NK-92 treated with Interleukin-12 subunit alpha and Interleukin-12 subunit beta, amount 100 ng/mL, for 24 hours (cell line): ENCODE measurements at regions not wholly inside any gene's neighbourhood (a gene's known extent, or its start where the extent isn't known, plus 50 kb on each side); places are given as distances from the start of the nearest gene placed in this dataset.

ENCODE experiments used
- DNase-seq: peaks from one replicate; lab custom pipeline; 2025; lab: John Stamatoyannopoulos, UW

- no peak for DNase-seq
These were observed 366.5 kb upstream of the OR4E1 start for GRCh38 chr14:22039938-22040780.

DNA sequence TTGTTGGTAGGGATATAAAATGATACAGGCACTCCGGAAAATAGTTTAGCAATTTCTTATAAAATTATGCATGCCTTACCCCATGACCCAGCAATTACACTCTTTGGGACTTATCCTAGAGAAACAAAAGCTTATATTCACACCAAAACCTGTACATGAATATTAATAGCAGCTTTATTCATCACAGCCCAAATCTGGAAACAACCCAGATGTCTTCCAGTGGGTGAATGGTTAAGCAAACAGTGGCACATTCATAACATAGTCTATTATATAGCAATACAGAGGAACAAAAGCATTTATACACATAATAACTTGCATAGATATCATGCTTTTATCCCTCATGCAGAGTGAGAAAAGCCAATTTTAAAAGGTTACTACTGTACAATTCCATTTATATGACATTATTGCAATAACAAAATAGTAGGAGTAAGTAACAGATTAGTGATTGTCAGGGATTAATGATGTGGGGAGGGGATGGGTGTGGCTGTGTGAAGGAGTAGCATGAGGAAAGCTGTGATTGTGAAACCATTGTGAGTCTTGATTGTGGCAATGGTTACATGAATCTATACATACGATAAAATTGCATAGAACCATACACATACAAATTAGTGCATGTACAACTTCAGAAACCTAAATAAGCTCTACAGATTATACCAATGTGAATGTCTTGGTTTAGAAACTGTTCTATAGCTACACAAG lies 363.1 kb upstream of the OR4E1 start:
- no peak for DNase-seq

DNA sequence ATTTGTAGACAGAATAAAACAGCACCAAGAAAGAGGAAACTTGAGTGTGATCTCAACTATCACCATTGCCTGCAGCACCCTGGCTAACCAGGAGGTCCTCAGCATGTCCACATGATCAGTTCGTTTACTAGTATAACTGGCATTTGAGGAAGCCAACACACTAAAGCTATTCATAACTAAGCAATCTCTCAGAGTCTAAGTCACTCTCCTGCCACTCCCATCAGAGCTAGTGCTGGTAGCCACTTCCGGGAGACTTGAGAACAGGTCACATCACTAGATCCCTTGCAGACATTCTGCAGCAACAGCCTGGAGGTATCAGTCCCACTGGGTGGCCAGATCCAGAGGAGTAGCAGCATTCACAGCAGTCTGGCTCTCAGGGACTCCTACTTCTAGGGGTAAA lies 352.9 kb upstream of the OR4E1 start:
- DNase-seq = no peak

- DNase-seq = no peak
These were observed 352.3 kb upstream of the OR4E1 start for GRCh38 chr14:22025879-22026278.

GRCh38 chr14:22024137-22024536 lies 350.5 kb upstream of the OR4E1 start:
- no peak for DNase-seq

- no peak for DNase-seq
These were observed 345.3 kb upstream of the OR4E1 start for GRCh38 chr14:22018890-22019289.

DNA sequence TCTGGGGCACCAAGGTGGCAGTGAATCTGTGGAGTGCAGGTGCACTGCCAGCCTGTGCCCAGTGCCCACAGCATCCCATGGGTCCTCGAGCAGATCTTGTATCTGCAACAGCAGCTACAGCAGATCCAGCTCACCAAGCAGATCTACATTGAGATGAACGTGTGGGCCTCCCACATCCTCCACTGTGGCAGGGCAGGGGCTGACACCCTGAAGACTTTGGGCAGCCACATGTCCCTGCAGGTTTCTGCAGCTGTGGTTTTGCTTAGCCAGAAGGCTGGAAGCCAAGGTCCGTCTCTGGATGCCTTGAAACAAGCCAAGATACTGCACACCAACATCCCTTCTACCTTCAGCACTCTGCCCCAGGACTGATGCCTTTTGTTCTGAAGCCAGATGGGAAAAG lies 338.8 kb upstream of the OR4E1 start:
- DNase-seq = no peak

DNA sequence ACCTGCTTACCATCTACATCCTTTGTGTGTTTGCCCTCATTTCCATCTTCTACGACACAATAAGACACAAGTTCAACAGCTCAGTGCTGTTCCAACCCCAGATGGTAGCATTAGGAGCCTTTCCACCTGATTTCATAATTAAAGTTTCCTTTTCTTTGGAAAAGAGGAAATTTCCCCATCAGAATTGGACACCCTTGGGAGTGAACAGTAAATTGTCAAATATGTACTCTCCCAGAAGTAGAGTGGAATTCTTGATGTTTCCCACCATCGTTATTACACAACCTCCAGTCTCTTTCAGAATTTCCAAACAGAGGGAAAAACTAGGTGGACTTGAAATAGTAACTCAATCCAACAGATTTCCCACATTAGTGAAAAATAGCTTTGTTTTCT lies 337.6 kb upstream of the OR4E1 start:
- no peak for DNase-seq

DNA sequence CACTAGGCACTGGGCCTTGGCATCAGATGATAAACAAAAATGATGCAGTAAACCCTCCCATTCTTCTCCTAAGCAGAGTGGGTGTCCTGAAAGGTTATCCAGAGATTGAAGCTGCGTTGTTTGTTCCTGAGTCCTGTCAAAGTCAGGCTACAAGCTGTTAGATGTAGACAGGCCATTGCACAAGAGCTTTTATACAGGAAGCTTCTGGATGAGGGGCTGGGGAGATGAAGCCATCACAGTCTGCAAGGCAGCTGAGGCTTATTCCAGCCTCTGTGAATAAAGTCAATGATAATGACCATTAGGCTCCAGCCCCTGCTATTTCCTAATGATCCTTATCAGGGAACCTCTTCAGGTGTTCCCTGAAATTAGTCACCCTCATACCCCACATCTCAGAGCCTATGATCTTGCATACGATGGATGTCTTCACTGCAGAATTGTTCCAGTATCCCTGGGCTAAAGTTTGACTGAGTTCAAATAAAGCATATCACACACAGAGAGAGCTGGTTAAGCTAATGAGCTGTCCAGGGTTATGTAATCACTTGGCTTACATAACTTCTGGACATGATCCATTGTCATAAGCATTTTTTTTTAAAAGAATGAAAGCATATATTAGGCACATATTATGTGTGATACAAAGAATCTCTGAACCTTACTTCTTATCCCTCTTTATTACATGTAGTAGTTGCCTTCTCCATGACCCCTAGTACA lies 337.1 kb upstream of the OR4E1 start:
- DNase-seq = no peak

DNA sequence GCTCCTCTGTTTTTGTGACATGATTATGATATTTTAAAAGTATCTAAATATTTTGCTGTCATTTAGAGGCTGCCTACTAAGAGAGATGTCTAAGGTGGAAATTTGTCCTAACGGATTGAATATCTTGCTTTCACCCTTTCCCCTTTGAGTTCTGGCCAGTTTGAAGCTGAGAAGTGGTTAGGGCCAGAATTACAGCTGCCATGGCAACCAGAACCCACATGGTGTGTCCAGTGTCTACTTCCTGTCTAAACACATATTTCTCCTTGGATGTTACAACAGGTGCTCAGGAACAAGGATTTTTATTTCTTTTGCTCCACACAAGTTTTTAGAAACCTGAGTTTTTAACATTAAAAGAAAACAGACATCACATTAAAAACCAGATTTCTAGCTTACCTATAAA lies 335.1 kb upstream of the OR4E1 start:
- DNase-seq = no peak

GRCh38 chr14:22007784-22008412 lies 334.3 kb upstream of the OR4E1 start:
- no peak for DNase-seq

GRCh38 chr14:22007363-22007762 lies 333.7 kb upstream of the OR4E1 start:
- DNase-seq = no peak

DNA sequence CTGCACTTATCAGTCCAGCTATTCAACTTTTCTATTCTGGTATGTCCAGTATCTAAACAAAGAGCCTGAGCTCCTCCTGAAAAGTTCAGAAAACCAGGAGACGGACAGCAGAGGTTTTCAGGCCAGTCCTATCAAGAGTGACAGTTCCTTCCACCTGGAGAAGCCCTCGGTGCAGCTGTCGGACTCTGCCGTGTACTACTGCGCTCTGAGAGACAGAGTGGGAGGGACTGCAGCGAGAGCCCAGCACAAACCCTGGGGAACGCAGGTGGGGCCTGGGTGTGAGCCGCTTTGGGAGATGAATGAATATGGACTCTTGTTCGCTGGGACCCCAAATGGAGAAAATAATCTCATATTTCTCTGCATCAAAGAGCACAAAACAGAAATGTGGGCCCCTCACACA lies 329.8 kb upstream of the OR4E1 start:
- DNase-seq = no peak

- DNase-seq = peak; percentile 21
These were observed 329.3 kb upstream of the OR4E1 start for GRCh38 chr14:22002860-22003284.

DNA sequence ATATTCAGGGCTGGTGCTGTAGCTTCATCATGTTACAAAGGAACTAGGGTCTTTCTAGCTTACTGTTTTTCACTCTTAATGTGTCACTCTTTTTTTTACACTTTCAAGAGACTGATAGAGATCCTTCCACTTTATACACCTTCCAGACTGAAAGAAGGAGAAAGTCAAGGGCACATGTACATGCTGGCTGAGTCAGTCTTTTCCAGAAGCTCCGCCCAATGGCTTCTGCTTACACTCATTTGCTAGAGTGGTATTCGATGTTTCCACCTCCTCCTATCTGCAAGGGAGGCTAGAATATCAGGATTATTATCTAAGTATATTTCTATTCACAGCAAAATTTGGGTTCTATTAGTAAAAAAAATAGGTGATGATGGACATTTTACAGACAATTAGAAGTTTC lies 325.8 kb upstream of the OR4E1 start:
- DNase-seq = no peak

- no peak for DNase-seq
These were observed 323.7 kb upstream of the OR4E1 start for GRCh38 chr14:21997300-21997699.

DNA sequence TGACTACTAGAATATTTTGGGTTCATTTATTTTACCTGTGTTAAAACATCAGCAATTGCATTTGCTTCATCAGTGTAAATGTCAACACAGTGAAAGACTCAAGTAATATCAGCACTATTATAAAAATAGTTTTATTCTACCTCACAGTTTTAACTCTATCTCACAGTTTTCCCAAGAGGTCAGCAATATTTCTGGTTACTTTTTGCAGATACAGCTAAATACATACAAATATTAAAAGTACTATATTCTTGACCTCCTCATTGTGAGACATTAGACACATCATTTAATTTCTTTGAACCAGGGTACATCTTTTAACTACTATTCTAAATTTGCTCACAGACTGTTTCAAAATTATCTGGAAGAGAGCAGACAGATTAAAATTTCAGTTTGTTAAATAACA lies 321.7 kb upstream of the OR4E1 start:
- no peak for DNase-seq

- DNase-seq = no peak
These were observed 320.2 kb upstream of the OR4E1 start for GRCh38 chr14:21993837-21994236.

DNA sequence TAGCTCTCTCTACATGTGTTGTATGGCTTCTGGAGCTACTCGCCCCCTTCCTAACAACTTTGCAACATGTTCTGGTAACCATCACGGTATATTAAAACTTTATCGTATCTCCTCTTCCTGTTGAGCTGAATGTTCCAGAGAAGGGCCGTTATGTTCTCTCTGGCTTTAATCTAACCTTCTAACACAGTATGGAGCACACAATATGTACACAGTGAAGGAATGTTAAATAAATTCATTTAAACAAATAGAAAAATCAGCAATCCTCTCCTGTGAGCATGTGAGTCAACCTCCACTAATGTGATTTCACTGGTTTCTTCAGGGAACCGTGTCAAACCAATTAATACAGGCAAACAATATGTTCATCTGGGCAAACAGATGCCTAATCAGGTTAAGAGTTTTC lies 319.5 kb upstream of the OR4E1 start:
- no peak for DNase-seq

- no peak for DNase-seq
These were observed 317.5 kb upstream of the OR4E1 start for GRCh38 chr14:21991130-21991529.

GRCh38 chr14:21990116-21990515 lies 316.5 kb upstream of the OR4E1 start:
- no peak for DNase-seq

DNA sequence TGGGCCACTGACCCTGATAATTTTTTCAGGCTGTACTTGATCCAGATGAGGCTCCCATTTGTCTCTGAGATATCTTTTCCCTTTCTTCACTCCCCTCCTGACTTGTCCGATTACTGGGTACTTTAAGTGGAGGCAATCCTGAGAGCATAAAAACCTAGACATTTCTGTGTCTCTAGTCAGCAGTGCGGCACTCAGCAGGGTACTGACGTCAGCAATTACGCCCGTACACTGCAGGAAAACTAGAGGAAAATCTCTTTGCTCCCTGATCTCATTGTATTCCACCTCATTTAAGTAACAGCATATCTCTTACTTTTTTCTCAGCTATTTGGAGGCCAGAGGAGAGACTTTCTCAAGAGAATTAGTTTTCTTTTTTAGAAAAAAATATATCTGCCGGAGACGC lies 315.5 kb upstream of the OR4E1 start:
- DNase-seq = no peak

DNA sequence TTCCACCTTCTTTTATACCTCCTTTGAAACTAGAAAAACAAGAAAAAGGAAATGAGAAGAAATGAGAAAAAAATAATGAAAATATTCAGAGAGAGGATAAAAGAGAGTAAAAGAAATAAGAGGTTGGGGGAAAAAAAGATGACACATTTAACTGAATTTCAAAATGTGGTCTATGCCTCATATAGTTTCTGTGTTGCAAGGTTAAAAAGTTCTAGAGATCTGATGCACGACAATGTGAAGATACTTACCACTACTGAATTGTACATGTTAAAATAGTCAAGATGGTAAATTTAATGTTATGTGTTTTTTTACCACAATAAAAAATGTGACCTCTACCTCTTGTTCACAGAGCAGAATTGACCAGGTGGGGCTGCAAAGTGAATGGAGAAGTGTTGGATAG lies 314.8 kb upstream of the OR4E1 start:
- DNase-seq = no peak
